Stimulated activated naive CD8-positive, alpha-beta T cell treated with anti-CD3 and anti-CD28 coated beads, Interleukin-15, amount 100 ng/mL, for 72 hours (primary cell): ENCODE measurements at regions not wholly inside any gene's neighbourhood (a gene's known extent, or its start where the extent isn't known, plus 50 kb on each side); places are given as distances from the start of the nearest gene placed in this dataset.
"Not testable (repeated sequence)": the region's sequence is repeated elsewhere in the genome, so short reads cannot be mapped to it uniquely, and the experiment has no call there.

ENCODE experiments used
- ATAC-seq: fragments of 150-1000 bp; cut with Tn5 transposase; 2 replicates; pipeline ENCODE4 v1.10.0; 2021; ENCODE audit warnings: mild to moderate bottlenecking, moderate library complexity
- DNase-seq, 2 donors: peaks; one replicate each; pipeline ENCODE4 v3.0.0; 2021 to 2022
- H3K27ac Mint-ChIP-seq, 2 donors: one replicate each; pipeline ENCODE4 v1.8.0; 2022; ENCODE audit warnings: mild to moderate bottlenecking in 2 of 2, mixed read lengths in 2 of 2, moderate library complexity in 2 of 2
- H3K27me3 Mint-ChIP-seq: one replicate; pipeline ENCODE4 v1.8.0; 2022; ENCODE audit warnings: mixed read lengths
- H3K4me1 Mint-ChIP-seq: one replicate; pipeline ENCODE4 v1.8.0; 2022; ENCODE audit warnings: mild to moderate bottlenecking, mixed read lengths
- H3K4me3 Mint-ChIP-seq, 2 donors: one replicate each; pipeline ENCODE4 v1.8.0; 2022; ENCODE audit warnings: mild to moderate bottlenecking in 2 of 2, mixed read lengths in 2 of 2, moderate library complexity in 1 of 2
- H3K9me3 Mint-ChIP-seq, 2 donors: one replicate each; pipeline ENCODE4 v1.8.0; 2022; ENCODE audit warnings: mixed read lengths in 2 of 2

- no peak for ATAC-seq
- H3K4me1 Mint-ChIP-seq = no peaks in the 10 kb centered on the region
- no peak overlapping the region for H3K4me3 Mint-ChIP-seq
- no peak overlapping the region for H3K27ac Mint-ChIP-seq
- no peaks in the 10 kb centered on the region for H3K9me3 Mint-ChIP-seq
- no peak for DNase-seq
- H3K27me3 Mint-ChIP-seq = peaks cover 8% of the 10 kb centered on the region
Observed at GRCh38 chr2:137893145-137893544, 71.1 kb upstream of the HNMT start.

- Mint-ChIP-seq H3K4me1 (no peaks in the 10 kb centered on the region), H3K27me3 (peaks cover 8% of the 10 kb centered on the region), H3K4me3 (no peak overlapping the region), H3K9me3 (no peaks in the 10 kb centered on the region), H3K27ac (no peak overlapping the region)
- ATAC-seq (no peak), DNase-seq (no peak)
Observed at GRCh38 chr2:137896467-137896866, 67.8 kb upstream of the HNMT start.

GRCh38 chr2:137897082-137897481 is 67.2 kb upstream of the HNMT start:
- Mint-ChIP-seq H3K9me3 (no peaks in the 10 kb centered on the region), H3K4me3 (no peak overlapping the region), H3K4me1 (no peaks in the 10 kb centered on the region), H3K27me3 (peaks cover 8% of the 10 kb centered on the region), H3K27ac (no peak overlapping the region)
- no peak for DNase-seq
- no peak for ATAC-seq

GRCh38 chr2:137900421-137901141 is 63.7 kb upstream of the HNMT start:
- DNase-seq (no peak), ATAC-seq (no peak)
- Mint-ChIP-seq H3K4me1 (no peaks in the 10 kb centered on the region), H3K4me3 (no peak overlapping the region), H3K27ac (no peak overlapping the region), H3K27me3 (peaks cover 8% of the 10 kb centered on the region), H3K9me3 (no peaks in the 10 kb centered on the region)

- Mint-ChIP-seq H3K27ac (no peak overlapping the region), H3K9me3 (no peaks in the 10 kb centered on the region), H3K4me3 (no peak overlapping the region), H3K27me3 (peaks cover 14% of the 10 kb centered on the region), H3K4me1 (no peaks in the 10 kb centered on the region)
- ATAC-seq (no peak), DNase-seq (no peak)
Observed at GRCh38 chr2:137910641-137911040, 53.6 kb upstream of the HNMT start.

- H3K27ac Mint-ChIP-seq = no peak overlapping the region
Observed at GRCh38 chr2:137912371-137912770, 51.9 kb upstream of the HNMT start.

GRCh38 chr2:137913169-137913568 is 51.1 kb upstream of the HNMT start:
- Mint-ChIP-seq H3K9me3 (no peaks in the 10 kb centered on the region), H3K27ac (no peak overlapping the region), H3K27me3 (peaks cover 7% of the 10 kb centered on the region), H3K4me1 (no peaks in the 10 kb centered on the region), H3K4me3 (no peak overlapping the region)
- DNase-seq (no peak), ATAC-seq (no peak)

More at GRCh38 chr2:137912371-137912770, 51.9 kb upstream of the HNMT start:
- Mint-ChIP-seq H3K9me3 (no peaks in the 10 kb centered on the region), H3K4me1 (no peaks in the 10 kb centered on the region), H3K4me3 (no peak overlapping the region), H3K27me3 (peaks cover 9% of the 10 kb centered on the region)
- DNase-seq (no peak), ATAC-seq (no peak)

- H3K27ac Mint-ChIP-seq, H3K4me3 Mint-ChIP-seq, H3K9me3 Mint-ChIP-seq, DNase-seq, H3K4me1 Mint-ChIP-seq, H3K27me3 Mint-ChIP-seq, ATAC-seq: not testable (repeated sequence)
Observed at GRCh38 chr2:137913648-137914047, 50.6 kb upstream of the HNMT start.
